Activated naive CD8-positive, alpha-beta T cell (primary cell): ENCODE measurements at regions not wholly inside any gene's neighbourhood (a gene's known extent, or its start where the extent isn't known, plus 50 kb on each side); places are given as distances from the start of the nearest gene placed in this dataset.

Source experiments
- H3K27ac Mint-ChIP-seq: one replicate; pipeline ENCODE4 v1.8.0; 2021; ENCODE audit warnings: mixed read lengths
- H3K27me3 Mint-ChIP-seq: one replicate; pipeline ENCODE4 v1.8.0; 2021; ENCODE audit warnings: mixed read lengths
- H3K36me3 Mint-ChIP-seq: one replicate; pipeline ENCODE4 v1.8.0; 2021; ENCODE audit warnings: mixed read lengths
- H3K4me1 Mint-ChIP-seq: one replicate; pipeline ENCODE4 v1.8.0; 2021; ENCODE audit warnings: low read depth, mixed read lengths
- H3K4me3 Mint-ChIP-seq: one replicate; pipeline ENCODE4 v1.8.0; 2021; ENCODE audit warnings: mild to moderate bottlenecking, mixed read lengths
- H3K9me3 Mint-ChIP-seq: one replicate; pipeline ENCODE4 v1.8.0; 2021; ENCODE audit warnings: low read depth, mixed read lengths

- H3K36me3 Mint-ChIP-seq = no peaks in the 10 kb centered on the region
- no peaks in the 10 kb centered on the region for H3K4me1 Mint-ChIP-seq
- peaks cover 4% of the 10 kb centered on the region for H3K27me3 Mint-ChIP-seq
- no peak overlapping the region for H3K27ac Mint-ChIP-seq
- no peaks in the 10 kb centered on the region for H3K9me3 Mint-ChIP-seq
- H3K4me3 Mint-ChIP-seq = no peak overlapping the region
Measured at GRCh38 chr7:35581605-35582210, 113.2 kb downstream of the HERPUD2 start.

DNA sequence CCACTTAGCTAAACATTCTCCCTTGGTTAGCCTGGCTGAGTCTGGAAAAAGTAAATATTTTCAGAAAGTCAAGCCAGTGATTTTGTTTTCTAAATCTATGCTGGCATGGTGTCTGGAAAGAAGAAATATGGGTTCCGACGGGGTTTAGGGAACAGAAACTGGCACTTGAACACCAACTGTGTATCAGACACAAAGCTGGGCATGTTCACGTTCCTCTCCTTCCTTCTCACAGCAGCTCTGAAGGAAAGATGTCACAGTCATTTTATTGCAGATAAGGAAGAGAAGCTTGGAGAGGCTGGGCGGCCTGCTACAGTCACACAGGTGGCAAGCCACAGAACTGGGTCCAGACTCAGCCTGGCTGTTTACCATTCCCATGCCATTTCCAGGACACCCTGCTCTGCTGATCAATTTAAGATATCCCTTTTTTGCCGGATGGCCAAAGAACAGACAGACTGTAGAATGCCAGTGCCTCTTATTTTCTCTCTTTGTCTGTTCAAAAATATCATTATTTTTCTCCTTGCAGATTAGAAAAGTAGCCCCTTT lies 118.8 kb downstream of the HERPUD2 start:
- H3K4me3 Mint-ChIP-seq = no peak overlapping the region
- no peaks in the 10 kb centered on the region for H3K36me3 Mint-ChIP-seq
- H3K27me3 Mint-ChIP-seq = no peaks in the 10 kb centered on the region
- H3K4me1 Mint-ChIP-seq = no peaks in the 10 kb centered on the region
- no peaks in the 10 kb centered on the region for H3K9me3 Mint-ChIP-seq
- no peak overlapping the region for H3K27ac Mint-ChIP-seq

DNA sequence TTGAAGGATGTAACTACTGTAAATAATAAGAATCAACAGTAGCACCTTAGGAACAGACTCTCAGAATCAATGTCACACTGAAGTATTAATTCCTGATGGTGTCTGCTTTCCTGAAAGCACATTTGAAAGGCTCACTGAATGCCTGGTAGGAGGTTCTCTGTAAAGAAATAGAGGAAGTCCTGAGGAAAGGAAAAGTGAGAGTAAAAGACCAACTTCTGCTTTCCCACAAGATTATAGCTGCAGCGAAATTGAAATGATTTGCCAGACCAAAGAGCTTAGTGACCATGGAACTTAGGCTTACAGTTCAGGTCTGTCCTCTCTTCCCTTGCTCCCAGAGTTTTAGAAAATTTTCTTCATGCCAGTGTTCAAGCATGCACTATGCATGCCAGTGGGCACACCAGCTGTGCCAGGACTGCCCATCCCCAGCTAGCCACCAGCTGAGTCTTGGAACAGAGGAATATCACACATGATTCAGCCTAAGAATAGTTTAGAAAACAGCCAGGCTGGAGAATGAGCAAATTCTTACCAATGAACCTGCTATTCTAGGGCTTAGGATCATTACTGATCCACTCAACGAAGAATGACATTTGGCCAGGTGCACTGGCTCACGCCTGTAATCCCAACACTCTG lies 123.2 kb downstream of the HERPUD2 start:
- H3K9me3 Mint-ChIP-seq = no peaks in the 10 kb centered on the region
- peaks cover 3% of the 10 kb centered on the region for H3K27me3 Mint-ChIP-seq
- H3K36me3 Mint-ChIP-seq = no peaks in the 10 kb centered on the region
- no peaks in the 10 kb centered on the region for H3K4me1 Mint-ChIP-seq
- no peak overlapping the region for H3K27ac Mint-ChIP-seq
- H3K4me3 Mint-ChIP-seq = no peak overlapping the region

DNA sequence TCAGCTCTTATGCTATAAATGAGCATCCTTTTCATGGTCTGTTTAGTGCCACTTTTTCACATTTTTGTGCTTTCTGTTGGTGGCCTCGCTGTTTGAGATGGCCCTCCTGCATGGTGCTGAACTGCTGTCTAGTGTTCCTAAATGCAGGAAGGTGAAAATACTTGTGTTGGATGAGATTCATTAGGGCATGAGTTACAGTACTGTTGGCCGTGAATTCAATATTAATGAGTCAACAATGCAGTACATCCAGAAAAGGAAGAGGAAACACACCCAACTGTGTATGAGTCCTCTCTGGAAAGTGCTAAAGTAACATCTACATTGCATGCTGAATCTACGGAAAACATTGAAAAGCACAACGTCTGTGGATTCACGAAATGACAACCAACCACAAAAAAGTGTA lies 124.0 kb downstream of the HERPUD2 start:
- Mint-ChIP-seq H3K36me3 (no peaks in the 10 kb centered on the region), H3K27ac (no peak overlapping the region), H3K27me3 (peaks cover 3% of the 10 kb centered on the region), H3K9me3 (no peaks in the 10 kb centered on the region), H3K4me3 (no peak overlapping the region), H3K4me1 (no peaks in the 10 kb centered on the region)

GRCh38 chr7:35565927-35566326 lies 129.0 kb downstream of the HERPUD2 start:
- H3K36me3 Mint-ChIP-seq = no peaks in the 10 kb centered on the region
- H3K27me3 Mint-ChIP-seq = peaks cover 8% of the 10 kb centered on the region
- H3K27ac Mint-ChIP-seq = no peak overlapping the region
- no peaks in the 10 kb centered on the region for H3K9me3 Mint-ChIP-seq
- H3K4me1 Mint-ChIP-seq = no peaks in the 10 kb centered on the region
- H3K4me3 Mint-ChIP-seq = no peak overlapping the region

- Mint-ChIP-seq H3K4me3 (no peak overlapping the region), H3K9me3 (no peaks in the 10 kb centered on the region), H3K36me3 (no peaks in the 10 kb centered on the region), H3K27me3 (peaks cover 6% of the 10 kb centered on the region), H3K27ac (no peak overlapping the region), H3K4me1 (no peaks in the 10 kb centered on the region)
Measured at GRCh38 chr7:35558841-35559240, 136.1 kb downstream of the HERPUD2 start.

GRCh38 chr7:35556515-35557471 lies 138.1 kb downstream of the HERPUD2 start:
- Mint-ChIP-seq H3K36me3 (no peaks in the 10 kb centered on the region), H3K9me3 (no peaks in the 10 kb centered on the region), H3K27ac (no peak overlapping the region), H3K4me3 (no peak overlapping the region), H3K27me3 (no peaks in the 10 kb centered on the region), H3K4me1 (no peaks in the 10 kb centered on the region)

GRCh38 chr7:35555934-35556333 lies 139.0 kb downstream of the HERPUD2 start:
- H3K4me1 Mint-ChIP-seq = no peaks in the 10 kb centered on the region
- H3K4me3 Mint-ChIP-seq = no peak overlapping the region
- no peak overlapping the region for H3K27ac Mint-ChIP-seq
- no peaks in the 10 kb centered on the region for H3K36me3 Mint-ChIP-seq
- H3K9me3 Mint-ChIP-seq = no peaks in the 10 kb centered on the region
- H3K27me3 Mint-ChIP-seq = no peaks in the 10 kb centered on the region

DNA sequence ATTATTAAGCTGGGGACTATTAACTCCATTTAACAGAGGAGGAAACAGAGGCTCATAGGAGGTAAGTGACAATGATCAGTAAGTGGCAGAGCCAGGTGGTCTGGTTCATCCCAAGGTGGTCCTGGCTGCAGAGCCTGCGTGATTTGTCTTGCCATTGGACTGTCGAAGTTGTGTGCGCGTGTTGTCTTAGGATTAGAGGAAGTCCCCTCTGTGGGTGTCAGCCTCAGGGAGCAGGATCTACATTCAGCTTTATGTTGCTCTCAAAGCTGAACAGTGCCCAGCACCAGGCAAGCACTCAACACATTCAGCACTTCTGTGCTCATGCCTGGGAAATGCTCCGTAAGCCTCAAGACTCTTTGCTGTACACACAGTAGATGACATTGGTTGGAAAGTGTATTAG lies 139.5 kb downstream of the HERPUD2 start:
- Mint-ChIP-seq H3K27ac (no peak overlapping the region), H3K27me3 (no peaks in the 10 kb centered on the region), H3K4me1 (no peaks in the 10 kb centered on the region), H3K36me3 (no peaks in the 10 kb centered on the region), H3K9me3 (no peaks in the 10 kb centered on the region), H3K4me3 (no peak overlapping the region)

DNA sequence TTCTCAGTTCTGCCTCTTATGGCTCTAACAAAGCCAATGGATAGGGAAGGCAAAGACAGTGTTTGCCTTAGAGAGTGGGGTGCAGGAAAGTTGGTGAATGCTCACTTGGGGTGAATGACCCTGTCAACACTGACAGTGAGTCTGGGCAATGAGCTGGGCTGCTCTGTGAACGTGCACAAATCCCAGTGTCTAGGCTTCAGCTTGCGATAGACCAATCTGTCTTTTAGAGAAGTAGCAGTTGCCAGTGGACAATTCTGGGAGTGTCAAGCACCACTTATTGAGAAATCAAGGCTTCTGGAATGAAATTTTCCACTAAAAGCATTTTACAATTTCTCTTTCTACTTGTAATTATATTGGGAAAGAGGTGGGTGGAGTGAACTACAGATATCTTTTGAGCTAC lies 141.4 kb downstream of the HERPUD2 start:
- Mint-ChIP-seq H3K27me3 (no peaks in the 10 kb centered on the region), H3K9me3 (no peaks in the 10 kb centered on the region), H3K4me1 (no peaks in the 10 kb centered on the region), H3K36me3 (no peaks in the 10 kb centered on the region), H3K27ac (no peak overlapping the region), H3K4me3 (no peak overlapping the region)

- H3K9me3 Mint-ChIP-seq = no peaks in the 10 kb centered on the region
- no peak overlapping the region for H3K4me3 Mint-ChIP-seq
Measured at GRCh38 chr7:35552691-35553090, 142.2 kb downstream of the HERPUD2 start.

GRCh38 chr7:35551321-35552081 lies 143.4 kb downstream of the HERPUD2 start:
- Mint-ChIP-seq H3K4me1 (no peaks in the 10 kb centered on the region), H3K36me3 (no peaks in the 10 kb centered on the region), H3K27me3 (peaks cover 2% of the 10 kb centered on the region), H3K27ac (no peak overlapping the region), H3K4me3 (no peak overlapping the region), H3K9me3 (no peaks in the 10 kb centered on the region)

More at GRCh38 chr7:35552691-35553090, 142.2 kb downstream of the HERPUD2 start:
- H3K27me3 Mint-ChIP-seq = peaks cover 2% of the 10 kb centered on the region
- no peak overlapping the region for H3K27ac Mint-ChIP-seq
- H3K4me1 Mint-ChIP-seq = no peaks in the 10 kb centered on the region
- no peaks in the 10 kb centered on the region for H3K36me3 Mint-ChIP-seq

DNA sequence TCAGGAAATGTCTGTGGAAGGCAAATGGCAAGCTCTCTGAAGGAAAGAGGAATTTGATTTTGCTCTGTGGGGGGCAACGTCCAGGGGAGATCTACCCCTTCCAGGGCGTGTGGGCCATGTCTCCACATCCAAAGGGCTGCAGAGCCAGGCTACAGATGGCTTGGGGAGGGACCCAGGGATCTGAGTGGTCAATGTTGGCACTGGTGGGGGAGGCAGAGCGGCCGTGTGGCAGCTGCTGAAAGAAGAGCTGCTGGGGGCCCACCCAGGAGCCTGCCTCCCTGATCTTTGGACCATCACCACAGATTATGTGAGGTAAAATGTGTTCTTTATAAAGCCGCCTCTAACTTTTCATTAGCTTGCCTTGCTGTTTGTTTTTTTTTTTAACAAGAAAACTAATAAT lies 144.1 kb downstream of the HERPUD2 start:
- Mint-ChIP-seq H3K27me3 (peaks cover 2% of the 10 kb centered on the region), H3K4me3 (no peak overlapping the region), H3K9me3 (no peaks in the 10 kb centered on the region), H3K36me3 (no peaks in the 10 kb centered on the region), H3K27ac (no peak overlapping the region), H3K4me1 (no peaks in the 10 kb centered on the region)

- H3K36me3 Mint-ChIP-seq = no peaks in the 10 kb centered on the region
Measured at GRCh38 chr7:35549781-35550180, 145.2 kb downstream of the HERPUD2 start.

More at GRCh38 chr7:35549781-35550180, 145.2 kb downstream of the HERPUD2 start:
- no peaks in the 10 kb centered on the region for H3K9me3 Mint-ChIP-seq
- H3K4me3 Mint-ChIP-seq = no peak overlapping the region
- H3K27ac Mint-ChIP-seq = no peak overlapping the region
- peaks cover 2% of the 10 kb centered on the region for H3K4me1 Mint-ChIP-seq
- H3K27me3 Mint-ChIP-seq = peaks cover 2% of the 10 kb centered on the region
